HepG2 (cell line): ENCODE measurements at regions not wholly inside any gene's neighbourhood (a gene's known extent, or its start where the extent isn't known, plus 50 kb on each side); places are given as distances from the start of the nearest gene placed in this dataset.

Experiments used
- ATAC-seq: fragments of 200-7000 bp; cut with Tn5 transposase; 3 replicates; pipeline ENCODE4 v1.9.1; 2020; ENCODE audit warnings: mild to moderate bottlenecking, moderate library complexity
- BruUV-seq: library from RNA; stranded (reverse); fragments of 400-500 nt; replicated peaks from 2 replicates; lab custom pipeline; 2021; lab: Mats Ljungman, UMichigan
- CTCF ChIA-PET: fragments of 300-600 bp; formaldehyde crosslinking; extraction: SDS; loops from one replicate; lab custom pipeline; 2021; ENCODE audit warnings: low total read pairs, inconsistent platforms, low intra/inter-chr PET ratio; lab: Yijun Ruan, JAX
- POLR2A ChIA-PET: fragments of 350-600 bp; sonication (Branson Sonifier 250); formaldehyde crosslinking; loops from one replicate; lab custom pipeline; 2020; ENCODE audit warnings: antibody characterized with exemption, inconsistent platforms; lab: Yijun Ruan, JAX
- DNase-seq: peaks from one replicate; pipeline ENCODE4 v3.0.0-alpha.2; 2015; ENCODE audit warnings: low spot score
- FAIRE-seq: peaks from 3 replicates; lab custom pipeline; 2011; peaks lifted over from hg19 to GRCh38; lab: Jason Lieb, UNC
- H2AFZ ChIP-seq: one replicate; pipeline ENCODE4 v1.6.1; 2011; ENCODE audit warnings: low read length, inconsistent platforms
- H3K27ac ChIP-seq: fragments of 300-600 bp; 3 replicates; pipeline ENCODE4 v1.8.0; 2011; ENCODE audit warnings: mixed run types, mild to moderate bottlenecking, mixed read lengths, low read length, inconsistent platforms; ENCODE audit not compliant: insufficient read depth; ENCODE audit errors: extremely low read length
- H3K27me3 ChIP-seq, 2 experiments: fragments of 200-600 bp in 1 of 2; 2 replicates in 1 of 2; 3 replicates in 1 of 2; pipeline versions ENCODE4 v1.6.0 to v1.8.0; 2011; ENCODE audit warnings: low read length in 2 of 2, mild to moderate bottlenecking in 2 of 2, moderate library complexity in 2 of 2, inconsistent platforms in 1 of 2; ENCODE audit not compliant: insufficient read depth in 2 of 2, control insufficient read depth in 1 of 2
- H3K36me3 ChIP-seq, 2 experiments: fragments of 200-600 bp in 1 of 2; replicated peaks in 1 of 2; 2 replicates in 1 of 2; 3 replicates in 1 of 2; pipeline versions ENCODE4 v1.5.1 to v1.8.0; 2011; ENCODE audit warnings: low read length in 2 of 2, inconsistent platforms in 1 of 2; ENCODE audit not compliant: insufficient read depth in 2 of 2, control insufficient read depth in 1 of 2
- H3K4me1 ChIP-seq: 2 replicates; pipeline ENCODE4 v1.5.1; 2012; ENCODE audit warnings: low read length, inconsistent platforms; ENCODE audit not compliant: insufficient read depth
- H3K4me2 ChIP-seq: 2 replicates; pipeline ENCODE4 v1.6.0; 2011; ENCODE audit warnings: low read depth, low read length, inconsistent platforms
- H3K4me3 ChIP-seq, 3 experiments: fragments of 200-600 bp in 1 of 3; sonication (generic), shearing (Covaris generic) in 1 of 3; replicated peaks in 1 of 3; 2 replicates each; pipeline ENCODE4 v1.5.1; 2011 to 2016; ENCODE audit warnings: low read length in 3 of 3, inconsistent platforms in 2 of 3, low read depth in 2 of 3, mild to moderate bottlenecking in 2 of 3, control low read depth in 1 of 3, mixed read lengths in 1 of 3; ENCODE audit not compliant: insufficient read depth in 1 of 3
- H3K79me2 ChIP-seq: one replicate; pipeline ENCODE4 v1.6.1; 2011; ENCODE audit warnings: low read length, inconsistent platforms; ENCODE audit not compliant: insufficient read depth
- H3K9ac ChIP-seq: 2 replicates; pipeline ENCODE4 v1.6.0; 2011; ENCODE audit warnings: mild to moderate bottlenecking, low read depth, low read length, inconsistent platforms; ENCODE audit not compliant: insufficient read depth
- H3K9me3 ChIP-seq: 2 replicates; pipeline ENCODE4 v1.5.1; 2012; ENCODE audit warnings: mild to moderate bottlenecking, low read length
- H4K20me1 ChIP-seq: 2 replicates; pipeline ENCODE4 v1.6.0; 2011; ENCODE audit warnings: inconsistent platforms, mild to moderate bottlenecking, low read length, moderate library complexity; ENCODE audit not compliant: insufficient read depth
- CEBPB ChIP-seq: IDR thresholded peaks from 2 replicates; pipeline ENCODE4 v1.6.1; 2011; ENCODE audit warnings: low read depth, low read length, improper control_type of control experiment, borderline replicate concordance
- IRX3 ChIP-seq: sonication (generic); formaldehyde crosslinking; IDR thresholded peaks from 2 replicates; pipeline ENCODE4 v1.8.1; 2023; ENCODE audit warnings: mild to moderate bottlenecking, low read depth, missing genetic modification reagents, borderline replicate concordance
- MLLT10 ChIP-seq: sonication (generic); formaldehyde crosslinking; IDR thresholded peaks from 2 replicates; pipeline ENCODE4 v1.4.0; 2020; ENCODE audit warnings: missing genetic modification reagents
- MXD1 ChIP-seq: sonication (generic); formaldehyde crosslinking; IDR thresholded peaks from 2 replicates; pipeline ENCODE4 v1.4.0; 2020; ENCODE audit warnings: mild to moderate bottlenecking, missing genetic modification reagents
- RBAK ChIP-seq: sonication (generic); formaldehyde crosslinking; IDR thresholded peaks from 2 replicates; pipeline ENCODE4 v1.5.1; 2020; ENCODE audit warnings: mild to moderate bottlenecking, missing genetic modification reagents
- TRIM22 ChIP-seq: fragments of 450-650 bp; IDR thresholded peaks from 2 replicates; pipeline ENCODE4 v1.6.1; 2017
- ZNF253 ChIP-seq: sonication (generic); formaldehyde crosslinking; IDR thresholded peaks from 2 replicates; pipeline ENCODE4 v1.8.0; 2022; ENCODE audit warnings: mild to moderate bottlenecking, missing genetic modification reagents, borderline replicate concordance
- ZNF7 ChIP-seq: IDR thresholded peaks from 2 replicates; pipeline ENCODE4 v1.6.1; 2016; ENCODE audit warnings: missing biosample characterization, missing genetic modification reagents
- WGBS: methylation state at CpG from one replicate; pipeline ENCODE4 v1.1.6; 2017; ENCODE audit warnings: low lambda C conversion rate; 5-methylcytosine and 5-hydroxymethylcytosine counted together
- in situ Hi-C: cut with HindIII; loops from 2 replicates; pipeline ENCODE4 v1.10.0; 2017; ENCODE audit warnings: low pct_unique_long_range_greater_than_20kb; ENCODE audit not compliant: extremely low pct_ligation_motif_present
- intact Hi-C: fragments of 100-400 bp; cut with micrococcal nuclease; formaldehyde crosslinking; loops from one replicate; pipeline ENCODE4 v1.10.0; 2022; ENCODE audit not compliant: unreplicated experiment

- ChIA-PET POLR2A (interaction anchor here (1.1 to 2.2 kb wide), 2 partner anchors 13 to 39 kb away, joined by 4 to 8 read pairs; no protein-coding TSS in a partner anchor), CTCF (no interaction called here)
Measured at GRCh38 chr4:4680758-4681157, 138.9 kb upstream of the STX18 start.

More at GRCh38 chr4:4680758-4681157, 138.9 kb upstream of the STX18 start:
- peak overlapping the region; percentile 43 for H3K27ac ChIP-seq
- H3K27me3 ChIP-seq, result no peaks in the 10 kb centered on the region; a peak in 1 of 5 replicates
- DNase-seq, result peak; percentile 32
- H4K20me1 ChIP-seq, result no peaks in the 10 kb centered on the region
- in situ Hi-C loops, result no loop called here
- intact Hi-C loops, result no loop called here
- WGBS, result 45% methylated on average over 2 of the region's 2 CpGs
- TF ChIP-seq ZNF253 (CRISPR knock-in tag) (no peak), MLLT10 (CRISPR knock-in tag) (no peak), ZNF7 (peak; percentile 45; the same call in 1 of the 2 replicates), MXD1 (no peak), TRIM22 (no peak), IRX3 (CRISPR knock-in tag) (no peak), CEBPB (0 out of 2 replicates have a peak, but pooled peaks have one; percentile 11), RBAK (0 out of 2 replicates have a peak, but pooled peaks have one; percentile 66)
- no peaks in the 10 kb centered on the region for H3K9me3 ChIP-seq
- no TSS peak for BruUV-seq
- no peaks in the 10 kb centered on the region for H3K36me3 ChIP-seq
- peak; percentile 8 for FAIRE-seq
- H3K4me1 ChIP-seq, result peaks cover 55% of the 10 kb centered on the region
- H3K79me2 ChIP-seq, result no peaks in the 10 kb centered on the region
- H3K4me3 ChIP-seq, result no peak overlapping the region
- peak; percentile 17; the same call in 1 of the 3 replicates for ATAC-seq
- H2AFZ ChIP-seq, result no peak overlapping the region
- H3K9ac ChIP-seq, result no peak overlapping the region
- 0 out of 2 replicates have a peak overlapping the region, but pooled peaks have one; percentile 49 for H3K4me2 ChIP-seq
